ENCODE measurements at regions not wholly inside any gene's neighbourhood (a gene's known extent, or its start where the extent isn't known, plus 50 kb on each side); places are given as distances from the start of the nearest gene placed in this dataset.

DNA sequence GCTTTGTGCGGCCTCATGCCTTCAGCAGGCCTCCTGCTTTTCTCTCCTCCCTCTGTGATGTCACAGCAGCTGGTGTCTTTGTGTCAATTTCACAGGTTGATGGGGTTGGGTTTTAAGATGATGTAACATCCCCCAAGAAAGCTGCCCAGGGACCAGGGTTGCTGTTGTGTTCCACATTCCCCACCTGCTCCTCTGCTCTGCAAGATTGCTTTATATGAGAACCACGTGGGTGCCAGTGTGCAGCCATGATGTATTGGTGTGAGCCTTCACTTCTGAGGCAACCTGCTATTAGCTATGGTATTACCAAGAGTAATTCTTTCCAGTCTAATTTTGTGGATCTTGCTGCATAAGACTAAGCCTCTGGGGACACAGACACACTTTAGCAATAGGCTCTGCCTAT is 213.0 kb upstream of the ADAMTS16 start:
- H2AFZ ChIP-seq: no peak overlapping the region
- H3K9ac ChIP-seq: no peak overlapping the region
- no peaks in the 10 kb centered on the region for H3K4me1 ChIP-seq
- no peaks in the 10 kb centered on the region for H3K9me3 ChIP-seq (ENCODE audit: control insufficient read depth, low read length)
- no peak overlapping the region for H3K4me2 ChIP-seq (ENCODE audit: low read length)
- H3K4me3 ChIP-seq (ENCODE audit: low read depth, low read length): no peak overlapping the region
- no peaks in the 10 kb centered on the region for H3K36me3 ChIP-seq (ENCODE audit: control insufficient read depth, insufficient read depth, low read length)
- TF ChIP-seq, protein P1, sequence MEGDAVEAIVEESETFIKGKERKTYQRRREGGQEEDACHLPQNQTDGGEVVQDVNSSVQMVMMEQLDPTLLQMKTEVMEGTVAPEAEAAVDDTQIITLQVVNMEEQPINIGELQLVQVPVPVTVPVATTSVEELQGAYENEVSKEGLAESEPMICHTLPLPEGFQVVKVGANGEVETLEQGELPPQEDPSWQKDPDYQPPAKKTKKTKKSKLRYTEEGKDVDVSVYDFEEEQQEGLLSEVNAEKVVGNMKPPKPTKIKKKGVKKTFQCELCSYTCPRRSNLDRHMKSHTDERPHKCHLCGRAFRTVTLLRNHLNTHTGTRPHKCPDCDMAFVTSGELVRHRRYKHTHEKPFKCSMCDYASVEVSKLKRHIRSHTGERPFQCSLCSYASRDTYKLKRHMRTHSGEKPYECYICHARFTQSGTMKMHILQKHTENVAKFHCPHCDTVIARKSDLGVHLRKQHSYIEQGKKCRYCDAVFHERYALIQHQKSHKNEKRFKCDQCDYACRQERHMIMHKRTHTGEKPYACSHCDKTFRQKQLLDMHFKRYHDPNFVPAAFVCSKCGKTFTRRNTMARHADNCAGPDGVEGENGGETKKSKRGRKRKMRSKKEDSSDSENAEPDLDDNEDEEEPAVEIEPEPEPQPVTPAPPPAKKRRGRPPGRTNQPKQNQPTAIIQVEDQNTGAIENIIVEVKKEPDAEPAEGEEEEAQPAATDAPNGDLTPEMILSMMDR (IDR thresholded peaks at IDR 0.05): no peak
- H3K27me3 ChIP-seq (ENCODE audit: control insufficient read depth, insufficient read depth, low read length): no peaks in the 10 kb centered on the region
- H3K27ac ChIP-seq: no peak overlapping the region
- no peaks in the 10 kb centered on the region for H3K79me2 ChIP-seq

DNA sequence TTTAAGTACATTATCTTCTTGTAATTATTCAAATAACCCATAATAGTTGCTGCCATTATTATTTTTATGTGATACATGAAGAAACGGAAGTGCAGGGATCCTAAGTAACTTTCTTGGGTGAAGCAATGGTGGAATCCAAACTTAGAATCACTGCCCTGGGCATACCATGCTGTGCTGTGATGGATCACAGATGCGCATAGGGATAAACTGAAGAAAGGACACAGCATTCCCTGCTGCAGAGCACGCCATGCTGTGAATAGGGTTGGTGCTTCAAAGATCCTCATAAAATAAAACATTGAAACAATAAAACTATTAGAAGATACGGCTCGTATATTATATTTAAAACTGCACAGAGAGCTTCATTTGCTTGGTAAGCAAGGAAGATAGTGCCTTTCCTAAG is 211.7 kb upstream of the ADAMTS16 start:
- H3K4me1 ChIP-seq: no peaks in the 10 kb centered on the region
- no peaks in the 10 kb centered on the region for H3K79me2 ChIP-seq
- H3K36me3 ChIP-seq (ENCODE audit: control insufficient read depth, insufficient read depth, low read length): no peaks in the 10 kb centered on the region
- no peak overlapping the region for H2AFZ ChIP-seq
- H3K4me2 ChIP-seq (ENCODE audit: low read length): no peak overlapping the region
- TF ChIP-seq, protein P1 (IDR thresholded peaks at IDR 0.05): no peak
- H3K27ac ChIP-seq: no peak overlapping the region
- no peaks in the 10 kb centered on the region for H3K27me3 ChIP-seq (ENCODE audit: control insufficient read depth, insufficient read depth, low read length)
- no peaks in the 10 kb centered on the region for H3K9me3 ChIP-seq (ENCODE audit: control insufficient read depth, low read length)
- H3K4me3 ChIP-seq (ENCODE audit: low read depth, low read length): no peak overlapping the region
- H3K9ac ChIP-seq: no peak overlapping the region

DNA sequence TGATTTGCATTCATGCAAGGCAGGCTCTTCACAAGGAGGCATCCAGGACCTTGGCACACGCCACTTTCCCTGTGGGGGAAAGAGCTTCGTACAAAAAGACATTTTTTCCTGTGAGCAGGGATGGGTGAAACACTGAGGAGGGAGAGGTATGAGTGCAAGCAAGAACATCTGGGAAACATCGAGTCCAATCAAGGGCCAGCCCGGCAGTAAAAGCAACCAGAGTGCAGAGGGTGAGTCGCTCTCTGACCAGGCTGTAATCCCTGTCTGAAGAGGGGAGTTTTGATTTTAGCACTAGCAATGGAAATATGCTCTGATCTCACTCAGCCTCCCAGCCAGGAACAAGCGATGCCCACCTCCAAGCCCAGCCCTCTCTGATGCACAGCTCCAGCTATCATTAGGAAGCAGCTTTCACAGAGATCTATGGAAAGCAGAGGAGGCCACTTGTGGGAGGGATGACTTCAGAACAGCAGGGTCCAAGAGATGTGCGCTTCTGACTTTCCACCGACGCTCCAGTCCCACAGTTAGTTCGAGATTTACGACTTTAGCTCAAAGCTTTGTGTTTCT is 211.0 kb upstream of the ADAMTS16 start:
- Histone ChIP-seq H3K4me1 (no peaks in the 10 kb centered on the region), H3K27me3 (ENCODE audit: control insufficient read depth, insufficient read depth, low read length) (no peaks in the 10 kb centered on the region), H3K79me2 (no peaks in the 10 kb centered on the region), H3K36me3 (ENCODE audit: control insufficient read depth, insufficient read depth, low read length) (no peaks in the 10 kb centered on the region), H3K4me3 (ENCODE audit: low read depth, low read length) (no peak overlapping the region), H3K9me3 (ENCODE audit: control insufficient read depth, low read length) (no peaks in the 10 kb centered on the region), H2AFZ (no peak overlapping the region), H3K4me2 (ENCODE audit: low read length) (no peak overlapping the region), H3K27ac (no peak overlapping the region), H3K9ac (no peak overlapping the region)
- TF ChIP-seq, protein P1 (IDR thresholded peaks at IDR 0.05): no peak

DNA sequence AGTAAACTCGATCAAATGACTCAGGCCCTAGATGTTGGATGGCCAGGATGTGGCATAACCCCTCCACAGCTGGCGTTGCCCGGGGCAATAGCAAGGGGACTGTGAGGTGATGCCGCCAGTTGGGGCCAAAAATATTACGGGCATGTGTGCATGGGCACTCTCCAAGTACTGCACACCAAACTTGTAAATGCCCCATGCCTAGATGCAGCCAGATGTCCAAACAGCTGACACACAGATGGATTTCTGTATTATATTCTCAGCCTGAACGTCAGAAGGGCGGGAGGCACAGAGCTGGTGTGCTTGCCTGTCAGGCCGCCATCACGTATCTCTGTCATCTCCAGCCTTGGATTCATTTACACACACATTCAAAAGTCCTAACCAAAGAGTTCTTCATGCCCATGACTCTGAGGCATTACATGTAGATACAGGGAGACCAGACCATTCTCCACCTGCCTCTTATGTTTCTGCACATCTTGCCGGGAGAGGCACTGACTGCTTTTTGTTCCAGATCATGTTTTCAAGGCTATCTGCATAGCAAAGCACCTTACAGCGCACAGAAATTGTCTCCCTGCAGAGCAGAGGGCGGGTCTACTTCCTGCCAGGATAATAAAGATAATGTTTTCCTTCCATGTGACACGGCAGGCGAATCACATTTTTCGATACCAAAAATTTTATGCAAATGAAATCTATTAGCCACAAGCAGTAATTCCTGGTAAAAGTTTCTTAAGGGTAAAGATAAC is 200.9 kb upstream of the ADAMTS16 start:
- Histone ChIP-seq H3K36me3 (ENCODE audit: control insufficient read depth, insufficient read depth, low read length) (no peaks in the 10 kb centered on the region), H3K79me2 (no peaks in the 10 kb centered on the region), H3K9ac (no peak overlapping the region), H3K4me3 (ENCODE audit: low read depth, low read length) (no peak overlapping the region), H3K27me3 (ENCODE audit: control insufficient read depth, insufficient read depth, low read length) (no peaks in the 10 kb centered on the region), H3K27ac (no peak overlapping the region), H3K9me3 (ENCODE audit: control insufficient read depth, low read length) (no peaks in the 10 kb centered on the region), H3K4me1 (no peaks in the 10 kb centered on the region), H3K4me2 (ENCODE audit: low read length) (no peak overlapping the region), H2AFZ (no peak overlapping the region)
- TF ChIP-seq, protein P1 (IDR thresholded peaks at IDR 0.05): no peak

DNA sequence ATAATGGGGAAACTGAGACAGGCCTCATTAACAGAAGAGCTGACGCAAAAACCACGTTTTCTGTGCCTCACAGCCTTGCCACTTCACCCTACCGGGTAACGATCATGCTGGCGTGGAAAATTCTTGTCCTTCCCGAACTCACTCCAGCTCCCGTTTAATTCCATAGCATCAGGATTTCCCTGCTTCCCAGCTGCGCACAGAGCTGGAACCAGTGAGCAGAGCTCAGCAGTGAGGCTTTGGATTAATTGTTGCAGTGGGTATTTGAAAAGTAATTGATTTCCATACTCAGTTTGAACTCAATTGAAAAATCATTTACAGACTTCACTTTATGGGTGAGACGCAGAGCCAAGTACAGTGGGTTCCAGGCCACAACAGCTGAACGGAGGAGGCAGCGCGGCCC is 199.0 kb upstream of the ADAMTS16 start:
- Histone ChIP-seq H3K27me3 (ENCODE audit: control insufficient read depth, insufficient read depth, low read length) (no peaks in the 10 kb centered on the region), H3K4me2 (ENCODE audit: low read length) (no peak overlapping the region), H3K4me3 (ENCODE audit: low read depth, low read length) (no peak overlapping the region), H3K36me3 (ENCODE audit: control insufficient read depth, insufficient read depth, low read length) (no peaks in the 10 kb centered on the region), H3K9ac (no peak overlapping the region), H3K27ac (no peak overlapping the region), H2AFZ (no peak overlapping the region), H3K79me2 (no peaks in the 10 kb centered on the region), H3K4me1 (no peaks in the 10 kb centered on the region), H3K9me3 (ENCODE audit: control insufficient read depth, low read length) (no peaks in the 10 kb centered on the region)
- TF ChIP-seq, protein P1 (IDR thresholded peaks at IDR 0.05): no peak
